Stromal cell of bone marrow (primary cell): ENCODE measurements at regions not wholly inside any gene's neighbourhood (a gene's known extent, or its start where the extent isn't known, plus 50 kb on each side); places are given as distances from the start of the nearest gene placed in this dataset.

ENCODE experiments used
- DNase-seq: peaks from one replicate; pipeline ENCODE4 v3.0.0-alpha.2; 2012; ENCODE audit warnings: low read depth

DNA sequence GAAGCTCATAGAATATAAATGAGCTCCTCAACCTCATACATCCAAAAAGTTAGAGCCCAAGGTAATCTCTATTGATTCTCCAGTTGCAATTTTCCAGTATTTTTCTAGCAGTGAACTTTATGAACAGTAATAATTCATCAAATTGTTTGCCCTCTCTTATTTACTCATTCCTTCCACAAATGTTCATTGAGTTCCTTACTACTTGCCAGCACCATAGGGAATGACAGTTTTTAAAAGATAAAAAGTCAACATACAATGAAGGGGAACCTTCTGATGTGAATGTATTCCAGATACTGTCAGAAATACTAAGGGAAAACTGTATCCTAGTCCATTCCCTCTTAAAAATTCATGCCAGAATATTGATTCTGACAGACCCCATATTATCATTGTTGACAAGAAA lies 277.0 kb upstream of the C1orf87 start:
- DNase-seq, result no peak

DNA sequence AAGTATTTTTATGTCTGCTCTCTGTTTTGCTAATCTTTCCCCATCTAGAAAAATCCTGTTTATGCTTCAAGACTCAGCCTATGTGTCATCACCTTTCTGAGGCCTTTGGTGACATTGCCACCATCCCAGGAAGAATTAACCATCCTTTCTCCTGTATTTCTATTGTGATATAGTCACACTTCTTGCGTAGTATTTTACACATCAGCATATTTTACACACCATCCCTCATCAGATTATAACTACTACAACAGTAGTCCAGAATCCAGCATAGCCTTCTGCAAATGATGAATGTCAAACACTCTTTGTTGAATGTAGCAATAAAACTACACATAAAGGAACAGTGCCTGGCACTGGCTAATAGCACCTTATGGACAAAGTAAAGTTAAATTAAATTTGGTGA lies 275.3 kb upstream of the C1orf87 start:
- no peak for DNase-seq

DNA sequence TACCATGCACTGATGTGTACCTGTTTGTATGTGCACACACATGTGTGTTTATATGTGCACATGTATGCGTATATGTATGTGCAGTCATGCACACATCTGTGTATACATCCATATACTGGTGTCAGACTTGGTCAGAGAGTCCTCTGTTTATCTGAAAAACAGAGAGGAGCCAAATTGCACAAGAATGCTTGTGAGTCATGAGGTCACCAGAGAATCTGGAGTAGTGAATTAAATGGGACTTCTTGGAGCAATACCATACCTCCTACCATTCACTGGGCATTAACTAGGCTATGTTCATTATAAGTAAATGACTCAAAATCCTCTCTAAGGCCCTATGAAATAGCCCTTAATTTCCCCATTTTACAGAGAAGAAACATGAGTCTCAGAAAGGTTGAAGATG lies 272.1 kb upstream of the C1orf87 start:
- DNase-seq, result peak; percentile 16

DNA sequence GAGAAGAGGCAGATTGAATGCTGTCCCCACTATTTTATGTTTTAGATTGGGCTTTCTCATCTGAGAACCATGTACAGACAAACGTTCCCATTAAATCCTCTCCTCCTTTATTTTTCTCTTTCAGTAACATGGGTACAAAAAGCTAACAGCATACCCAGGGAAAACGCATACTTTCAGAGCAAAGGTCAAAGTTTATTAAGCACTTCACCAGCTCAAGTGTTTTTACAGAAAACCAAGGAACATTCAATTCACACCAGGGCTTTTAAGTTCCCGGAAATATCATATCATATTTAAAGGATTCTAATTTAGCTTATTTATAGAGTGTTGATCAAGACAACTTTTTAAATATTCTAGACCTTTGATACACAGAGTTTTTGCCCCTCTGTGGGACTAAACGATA lies 271.5 kb upstream of the C1orf87 start:
- DNase-seq, result no peak

DNA sequence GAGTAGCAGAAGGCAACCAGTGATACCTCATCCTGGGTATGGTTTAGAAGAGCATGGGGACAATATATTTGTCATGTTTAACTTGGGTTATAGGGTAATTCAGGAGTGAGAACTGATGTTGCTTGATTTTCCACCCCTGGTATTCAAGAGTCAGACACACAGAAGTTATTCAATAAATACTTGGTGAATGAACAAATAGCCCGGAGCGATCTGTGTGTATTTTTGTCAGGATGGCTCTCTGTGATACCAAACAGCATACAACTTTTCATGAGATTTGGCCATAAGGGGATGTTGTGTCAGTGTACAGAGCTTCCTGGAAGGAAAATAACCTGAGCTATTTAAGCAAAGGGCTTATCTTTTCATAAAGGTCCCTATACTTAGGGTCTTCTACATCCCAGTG lies 270.2 kb upstream of the C1orf87 start:
- no peak for DNase-seq

DNA sequence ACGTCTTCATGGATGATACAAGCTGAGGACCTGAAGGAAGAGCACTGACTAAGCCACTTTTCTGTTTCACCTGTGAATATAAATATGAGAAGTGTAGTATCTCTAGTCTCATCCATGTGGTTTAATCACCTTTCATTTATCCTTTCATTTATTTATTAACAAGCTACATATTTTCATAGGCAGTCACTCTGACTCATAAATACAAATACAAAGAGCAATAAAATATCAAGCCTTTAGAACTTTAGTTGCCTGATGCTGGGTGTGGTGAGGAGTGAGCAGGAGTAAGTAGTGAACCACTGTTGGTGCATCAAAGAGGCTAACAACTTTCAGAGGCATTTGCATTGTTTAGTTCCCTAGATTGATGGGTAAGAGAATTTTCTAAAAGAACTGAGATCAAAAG lies 269.0 kb upstream of the C1orf87 start:
- DNase-seq, result no peak

DNA sequence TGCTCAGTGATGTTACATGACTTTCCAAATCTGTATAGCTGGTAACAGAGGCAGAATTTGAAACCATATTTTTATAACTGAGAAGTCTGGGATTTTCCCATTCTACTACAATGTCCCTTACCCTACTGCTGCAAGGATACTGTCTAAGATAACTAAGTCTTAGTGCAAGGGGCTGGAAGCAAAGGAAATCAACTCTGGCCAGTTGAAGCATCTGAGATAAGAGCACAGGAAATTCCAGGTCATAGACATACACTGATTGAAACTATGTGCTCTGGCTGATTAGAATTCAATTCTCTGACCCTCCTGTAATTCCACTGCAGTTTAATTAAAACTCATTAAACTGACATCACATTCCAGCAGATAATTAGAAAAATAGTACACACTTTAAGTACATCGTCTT lies 267.7 kb upstream of the C1orf87 start:
- no peak for DNase-seq

DNA sequence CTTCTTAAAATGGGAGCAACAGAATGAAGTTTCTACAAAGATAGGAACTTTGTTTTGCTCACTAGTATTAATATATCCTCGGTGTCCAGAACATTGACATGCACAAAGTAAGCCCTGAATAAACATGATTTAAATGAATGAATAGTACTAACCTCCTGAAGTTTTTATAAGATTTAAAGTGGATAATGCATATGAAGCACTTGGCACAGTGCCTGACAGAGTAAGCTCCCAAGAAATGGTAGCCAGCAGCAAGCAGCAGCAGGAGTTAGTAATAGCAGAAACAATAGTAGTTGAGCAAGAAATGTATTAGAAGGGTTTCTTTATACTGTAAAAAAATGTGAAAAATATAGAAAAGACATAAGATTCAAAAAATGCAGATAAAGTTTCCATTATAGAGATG lies 258.1 kb upstream of the C1orf87 start:
- no peak for DNase-seq

DNA sequence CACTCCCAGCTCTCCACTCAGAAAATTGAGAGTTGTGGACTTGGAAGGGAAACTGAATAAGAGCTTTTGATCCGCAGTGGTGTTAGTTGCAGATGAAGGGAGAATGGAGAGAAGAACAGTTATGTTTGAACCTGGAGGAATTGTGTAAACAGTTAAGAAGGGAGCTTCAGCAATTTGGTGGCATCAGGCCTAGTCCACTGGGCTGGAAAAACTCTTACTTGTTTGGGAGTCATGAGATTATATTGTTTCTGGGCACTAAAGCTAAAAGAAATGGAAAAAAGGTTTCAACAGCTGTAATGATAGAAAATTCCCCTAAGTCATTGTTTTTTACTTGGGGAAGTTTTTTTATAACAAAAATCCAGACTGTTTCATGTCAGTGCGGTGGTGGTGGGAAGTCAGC lies 256.1 kb upstream of the C1orf87 start:
- DNase-seq, result no peak

DNA sequence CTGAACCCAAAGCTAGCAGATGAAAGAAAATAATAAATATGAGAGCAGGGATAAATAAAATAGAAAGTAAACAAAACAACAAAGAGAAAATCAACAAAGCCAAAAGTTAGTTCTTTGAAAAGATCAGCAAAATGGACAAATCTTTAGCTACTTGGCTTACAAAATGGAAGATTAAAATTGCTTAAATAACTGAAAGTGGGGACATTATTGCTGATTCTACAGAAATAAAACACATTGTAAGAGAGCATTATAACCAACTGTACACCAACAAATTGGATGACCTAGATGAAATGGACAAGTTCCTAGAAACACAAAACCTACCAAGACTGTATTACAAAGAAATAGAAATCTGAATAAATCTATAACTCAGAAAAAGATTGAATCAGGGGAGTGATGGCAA lies 238.3 kb upstream of the C1orf87 start:
- DNase-seq, result no peak

DNA sequence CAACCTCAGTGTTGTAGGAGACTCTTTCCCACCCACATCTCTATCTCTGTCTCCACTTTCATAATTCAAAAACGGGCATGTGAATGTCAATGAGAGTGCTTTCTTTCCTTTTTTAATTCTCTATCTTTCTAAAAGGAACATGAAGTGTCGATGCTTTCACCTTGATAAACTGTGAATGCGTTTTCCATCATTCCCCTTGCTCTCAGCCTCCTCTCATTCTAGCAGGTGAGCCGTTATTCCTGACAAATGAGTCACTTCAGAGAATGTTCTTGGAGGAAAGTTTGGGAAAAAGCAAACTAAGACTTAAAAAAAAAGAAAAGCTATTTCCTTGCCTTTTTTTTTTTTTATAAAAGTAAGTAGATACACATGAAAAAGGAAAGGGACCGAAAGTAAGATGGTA lies 226.0 kb upstream of the C1orf87 start:
- no peak for DNase-seq

DNA sequence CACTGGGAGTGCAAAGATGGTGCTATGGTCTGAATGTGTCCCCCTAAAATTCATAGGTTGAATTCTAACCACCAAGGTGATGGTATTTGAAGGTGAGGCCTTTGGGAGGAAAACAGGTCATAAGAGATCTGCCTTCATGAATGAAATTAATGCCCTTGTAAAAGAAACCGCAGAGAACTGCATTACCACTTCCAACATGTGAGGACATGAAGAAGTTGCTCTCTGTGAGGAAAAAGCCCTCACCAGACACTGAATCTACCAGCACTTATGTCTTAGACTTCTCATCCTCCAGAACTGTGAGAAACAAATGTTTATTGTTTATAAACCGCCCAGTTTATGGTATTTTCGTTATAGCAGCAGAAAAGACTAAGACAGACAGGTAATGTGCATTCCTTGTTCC lies 224.7 kb upstream of the C1orf87 start:
- DNase-seq, result no peak

DNA sequence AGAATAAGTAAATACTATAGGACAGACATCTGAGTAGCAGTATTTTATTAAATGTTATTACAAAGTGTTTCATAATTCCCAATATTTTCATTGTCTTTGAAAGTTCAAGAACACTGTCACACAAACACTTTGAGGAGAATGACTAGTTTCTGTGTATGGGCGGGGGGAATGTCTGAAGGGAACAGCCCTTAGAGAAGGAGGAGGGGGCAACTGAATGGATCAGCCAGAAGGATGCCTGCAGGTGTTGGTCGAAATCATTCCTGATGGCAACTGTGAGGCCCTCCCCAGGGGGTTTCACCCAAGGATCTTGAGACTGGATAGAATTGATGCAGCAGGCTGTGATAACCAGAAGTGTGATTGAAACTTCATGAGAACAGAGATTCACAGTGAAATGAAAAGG lies 223.2 kb upstream of the C1orf87 start:
- DNase-seq, result no peak

DNA sequence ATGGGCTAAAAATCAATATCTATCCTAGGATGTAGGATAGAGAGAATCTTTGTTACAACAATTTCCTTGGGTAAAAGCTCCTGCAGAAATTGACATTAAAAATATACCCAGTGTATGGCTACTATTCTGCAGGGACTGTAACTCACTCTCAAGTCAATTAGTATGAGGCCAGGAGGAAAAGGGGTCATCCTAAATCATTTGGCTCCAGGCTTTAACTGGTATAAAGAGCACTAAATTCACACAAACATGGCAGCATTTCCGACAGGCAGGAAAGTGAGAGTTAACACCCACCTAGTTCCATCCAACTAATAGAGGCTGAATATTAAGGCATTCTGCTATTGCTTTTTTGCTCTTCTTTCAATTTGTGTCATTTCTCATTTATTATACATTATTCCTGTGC lies 218.6 kb upstream of the C1orf87 start:
- DNase-seq, result no peak

DNA sequence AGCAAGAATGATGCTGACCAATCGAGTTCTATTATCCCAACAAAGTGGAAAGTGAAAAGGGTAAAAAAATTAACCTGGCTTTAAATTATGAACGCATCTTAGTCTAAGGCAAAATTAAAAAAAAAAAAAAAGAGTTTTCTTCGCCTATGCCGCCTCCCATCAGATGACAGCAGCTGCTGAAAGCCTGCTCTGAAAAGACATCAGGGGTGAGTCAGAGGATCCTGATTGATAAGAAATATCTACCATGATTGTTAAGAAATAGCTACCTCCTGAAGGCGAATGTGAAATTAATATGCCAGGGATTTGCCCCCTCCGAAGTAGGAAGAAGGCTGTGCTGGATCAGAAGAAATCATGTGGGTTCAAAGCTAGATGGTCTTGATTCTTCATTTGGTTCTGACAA lies 216.8 kb upstream of the C1orf87 start:
- no peak for DNase-seq

DNA sequence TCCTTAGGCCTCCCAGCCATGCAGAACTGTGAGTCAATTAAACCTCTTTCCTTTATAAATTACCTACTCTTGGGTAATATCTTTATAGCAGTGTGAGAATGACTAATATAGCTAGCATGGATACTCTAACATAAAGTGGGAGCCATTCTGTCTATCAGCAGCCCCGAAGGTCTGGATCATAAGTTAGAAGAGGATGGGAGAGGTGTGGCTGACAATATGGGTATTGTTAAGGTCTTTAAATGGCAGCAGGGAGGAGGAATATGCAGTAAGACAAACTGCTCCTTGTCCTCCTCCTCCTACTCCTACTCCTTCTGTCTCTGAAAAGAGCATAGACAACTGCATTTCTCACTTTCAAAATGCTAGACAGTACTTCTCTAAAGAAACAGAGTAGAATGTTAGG lies 214.0 kb upstream of the C1orf87 start:
- DNase-seq, result no peak

DNA sequence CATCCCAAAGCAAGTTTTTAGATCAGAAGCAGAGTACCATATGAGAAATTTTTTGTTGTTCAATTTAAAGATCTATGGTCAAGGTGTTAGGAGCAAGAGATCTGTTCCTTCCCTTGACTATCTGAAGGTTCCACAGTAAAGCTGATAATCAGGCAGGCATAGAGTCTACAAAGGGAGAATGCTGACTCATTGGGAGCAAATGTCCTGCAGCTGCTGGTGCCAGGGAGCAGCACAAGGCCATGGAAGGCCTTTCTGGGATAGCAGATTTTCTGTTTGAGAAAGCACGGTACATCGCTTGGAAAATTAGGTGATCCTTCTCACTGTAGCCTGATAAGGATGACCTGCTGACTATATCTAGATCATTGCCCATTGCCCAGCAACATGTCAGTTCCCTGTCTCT lies 210.1 kb upstream of the C1orf87 start:
- DNase-seq, result no peak

DNA sequence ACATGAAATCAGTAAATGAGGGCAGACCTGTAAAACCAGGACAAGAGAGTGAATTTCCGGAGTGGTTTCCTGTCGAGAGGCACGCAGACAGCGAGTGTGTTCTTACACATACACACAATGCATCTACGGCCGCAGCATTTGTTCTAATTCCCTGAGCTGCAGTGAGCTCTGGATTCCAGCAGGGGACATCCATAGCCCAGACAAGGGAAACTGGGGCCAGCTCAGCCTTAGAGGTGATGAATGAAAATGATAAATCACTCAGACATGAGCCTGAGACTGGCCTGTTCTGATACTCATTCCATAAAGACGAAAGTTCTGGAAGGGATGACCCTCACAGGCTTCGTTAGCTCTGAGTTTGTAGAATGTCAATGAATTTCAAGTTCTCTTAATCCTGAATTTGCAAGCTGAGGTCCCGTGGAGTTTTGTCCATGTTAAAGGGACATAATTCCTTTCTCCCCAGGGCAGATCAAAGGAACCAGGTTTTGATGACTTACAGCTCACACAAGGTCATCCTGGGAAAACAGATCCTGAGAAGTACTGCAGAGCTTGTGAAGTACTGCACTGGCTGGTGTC lies 207.9 kb upstream of the C1orf87 start:
- peak; percentile 47 for DNase-seq

DNA sequence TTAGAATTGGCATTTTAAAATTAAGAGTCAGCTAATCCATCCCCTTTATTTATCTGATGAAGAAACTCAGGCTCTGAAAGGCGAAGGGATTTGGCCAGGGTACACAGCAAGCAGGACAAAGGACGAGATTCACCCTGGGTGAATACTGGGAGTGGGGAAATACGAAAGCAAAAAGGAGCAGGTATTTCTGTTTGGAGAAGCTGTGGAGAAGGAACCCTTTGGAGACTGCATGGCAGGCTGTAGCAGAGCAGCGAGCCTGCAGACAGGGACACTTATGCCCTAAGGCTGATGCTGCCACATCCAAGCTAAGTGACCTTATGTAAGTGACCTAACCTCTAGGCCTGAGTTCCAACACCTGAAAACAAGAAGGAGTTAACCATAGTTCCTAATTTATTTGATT lies 207.2 kb upstream of the C1orf87 start:
- no peak for DNase-seq

DNA sequence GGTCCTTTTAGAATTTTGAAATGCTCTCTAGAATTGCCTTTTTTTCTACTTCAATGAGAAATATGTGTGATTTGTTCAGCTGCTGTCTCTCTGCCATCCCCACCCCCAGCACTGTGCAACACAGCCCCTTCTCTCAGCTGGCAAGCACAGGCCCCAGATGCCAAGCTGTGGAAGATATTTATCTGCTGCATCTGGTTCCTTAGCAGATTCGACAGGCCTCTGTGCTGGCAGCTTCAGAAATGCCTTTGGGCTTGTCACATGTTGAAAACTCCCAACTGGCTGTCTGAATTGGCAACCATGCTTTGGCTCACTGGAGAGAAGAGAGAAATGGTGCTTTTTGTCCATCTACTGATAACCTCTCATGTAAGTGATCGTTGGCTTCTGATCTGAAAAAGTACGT lies 206.7 kb upstream of the C1orf87 start:
- DNase-seq, result no peak

DNA sequence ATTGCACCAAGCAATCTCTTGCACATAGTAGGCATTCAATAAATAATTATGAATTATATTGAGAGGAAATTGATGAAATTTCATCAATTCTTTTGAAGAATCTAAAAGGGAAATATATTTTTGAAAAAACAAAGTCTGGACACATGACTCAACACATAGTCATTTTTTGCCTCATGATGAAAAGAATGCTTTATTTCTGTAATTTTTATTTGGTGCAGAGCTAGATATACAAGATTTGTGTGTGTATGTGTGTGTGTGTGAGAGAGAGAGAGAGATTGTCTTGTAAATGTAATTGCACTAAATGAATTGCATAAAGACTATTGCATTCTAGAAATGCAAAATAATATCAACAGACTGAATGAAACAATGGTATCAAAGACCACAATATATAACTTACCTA lies 206.2 kb upstream of the C1orf87 start:
- no peak for DNase-seq

DNA sequence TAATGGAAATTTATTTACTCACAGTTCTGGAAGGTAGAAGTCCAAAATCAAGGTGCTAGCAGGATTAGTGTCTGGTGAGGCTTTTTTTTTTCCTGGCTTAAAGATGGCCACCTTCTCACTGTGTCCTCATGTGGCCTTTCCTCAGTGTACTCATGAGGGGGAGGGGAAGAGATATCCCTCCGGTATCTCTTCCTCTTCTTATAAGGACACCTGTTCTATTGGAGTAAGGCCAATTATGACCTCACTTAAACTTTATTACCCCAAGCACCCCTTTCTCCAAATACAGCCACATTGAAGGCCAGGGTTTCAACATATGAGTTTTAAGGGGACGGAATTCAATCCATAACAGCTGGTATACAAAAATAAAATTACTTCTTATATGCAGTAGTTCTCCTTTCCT lies 203.7 kb upstream of the C1orf87 start:
- DNase-seq, result no peak

DNA sequence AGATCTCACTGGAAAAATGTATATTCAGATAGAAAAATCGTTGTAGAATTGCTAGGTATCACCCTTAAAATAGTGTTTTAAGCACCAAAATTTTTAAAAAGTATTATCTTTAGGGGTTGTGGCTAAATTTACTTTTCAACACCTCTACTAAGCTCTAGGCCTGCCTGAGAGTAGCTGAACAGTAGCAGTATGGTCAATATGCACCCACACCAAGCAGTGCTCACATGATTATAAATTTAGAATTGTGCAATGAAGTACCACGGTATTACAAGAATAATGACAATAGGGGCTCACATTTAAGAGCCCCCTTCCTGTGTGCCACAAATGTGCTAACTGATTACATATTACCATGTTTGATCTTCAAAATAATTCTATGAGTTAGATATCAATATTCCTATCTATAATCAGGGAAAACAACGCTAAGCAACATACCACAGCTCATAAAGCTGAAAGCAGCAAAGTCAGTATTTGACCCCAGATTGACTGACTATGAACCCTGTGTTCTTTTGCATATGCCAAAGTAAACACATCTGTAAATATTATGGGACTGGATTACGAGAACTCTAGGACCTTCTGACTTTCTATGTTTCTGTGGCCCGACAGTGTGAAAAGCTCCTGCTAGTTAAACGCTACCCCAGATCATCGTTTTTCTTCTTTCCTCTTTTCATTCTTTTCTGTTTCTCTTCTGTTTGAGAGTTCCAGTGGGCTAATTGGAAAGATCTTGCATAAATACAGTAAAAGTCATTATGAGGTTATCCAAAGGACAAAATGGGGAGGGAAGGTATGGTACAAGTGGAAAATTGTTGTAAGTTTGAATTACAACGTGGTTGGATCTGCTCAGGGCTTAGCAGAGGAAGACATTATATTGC lies 201.1 kb upstream of the C1orf87 start:
- no peak for DNase-seq

DNA sequence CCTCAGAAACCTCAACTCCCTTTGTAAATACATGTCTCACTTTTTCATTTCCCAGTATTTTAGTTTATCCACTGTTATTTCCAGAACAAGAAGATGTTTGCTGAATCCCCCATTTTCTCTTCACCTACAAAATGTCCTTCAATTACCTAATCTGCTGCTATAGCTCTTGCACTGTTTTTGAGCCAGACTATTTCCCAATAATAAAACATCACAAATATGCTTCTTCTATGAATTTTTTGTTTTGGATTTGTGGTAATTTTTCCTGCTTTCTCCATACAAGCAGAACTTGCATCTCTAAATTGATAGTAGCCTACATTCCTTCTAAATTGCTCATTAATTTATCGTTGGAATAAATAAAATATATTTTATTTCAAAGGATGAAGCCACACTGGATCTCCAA lies 199.6 kb upstream of the C1orf87 start:
- DNase-seq, result no peak
